Right ventricle myocardium superior (tissue), 1 donor: ENCODE measurements at regions not wholly inside any gene's neighbourhood (a gene's known extent, or its start where the extent isn't known, plus 50 kb on each side); places are given as distances from the start of the nearest gene placed in this dataset.
"Not testable (repeated sequence)": the region's sequence is repeated elsewhere in the genome, so short reads cannot be mapped to it uniquely, and the experiment has no call there.

Source experiments
- ATAC-seq: fragments of 200-7000 bp; cut with Tn5 transposase; one replicate; pipeline ENCODE4 v1.9.1; 2020; ENCODE audit warnings: mild to moderate bottlenecking; ENCODE audit not compliant: poor library complexity
- DNase-seq: peaks from one replicate; pipeline ENCODE4 v3.0.0-alpha.2; 2020
- intact Hi-C: fragments of 100-400 bp; cut with DNase I; formaldehyde crosslinking; loops from one replicate; pipeline ENCODE4 v1.11.2; 2022
- donor health status: DM: no; HTN: yes; CAD: no; lungs with severe emphysema.

- no peak for ATAC-seq
- intact Hi-C loops: no loop called here
- no peak for DNase-seq
Observed at GRCh38 chr6:78192057-78192456, 539.2 kb downstream of the MEI4 start.

- DNase-seq (no peak), ATAC-seq (no peak)
- intact Hi-C loops: no loop called here
Observed at GRCh38 chr6:78199044-78199443, 546.2 kb downstream of the MEI4 start.

DNA sequence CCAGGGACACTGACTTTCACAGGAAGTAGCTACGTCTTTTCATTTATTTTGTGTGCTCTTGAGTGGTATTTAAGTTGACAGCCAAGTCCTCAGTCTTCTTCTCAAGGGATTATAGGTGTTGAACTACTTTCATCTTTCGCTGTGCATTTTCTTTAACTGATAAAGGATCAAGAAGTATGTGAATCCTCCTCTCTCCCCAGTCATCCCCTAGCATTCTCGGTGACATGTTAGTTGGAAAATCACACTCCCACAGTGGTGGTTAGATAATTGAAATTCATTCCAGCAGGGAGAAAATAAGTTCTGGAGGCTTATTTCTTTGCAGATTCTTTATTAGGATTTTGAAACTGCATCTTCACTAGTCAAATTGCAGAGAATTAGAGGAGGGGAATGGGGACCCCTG lies 569.4 kb downstream of the MEI4 start:
- intact Hi-C loops: no loop called here
- no peak for DNase-seq

GRCh38 chr6:78231002-78231401 lies 578.2 kb downstream of the MEI4 start:
- intact Hi-C loops: no loop called here
- ATAC-seq: no peak

More for the DNA sequence above, 569.4 kb downstream of the MEI4 start:
- no peak for ATAC-seq

DNA sequence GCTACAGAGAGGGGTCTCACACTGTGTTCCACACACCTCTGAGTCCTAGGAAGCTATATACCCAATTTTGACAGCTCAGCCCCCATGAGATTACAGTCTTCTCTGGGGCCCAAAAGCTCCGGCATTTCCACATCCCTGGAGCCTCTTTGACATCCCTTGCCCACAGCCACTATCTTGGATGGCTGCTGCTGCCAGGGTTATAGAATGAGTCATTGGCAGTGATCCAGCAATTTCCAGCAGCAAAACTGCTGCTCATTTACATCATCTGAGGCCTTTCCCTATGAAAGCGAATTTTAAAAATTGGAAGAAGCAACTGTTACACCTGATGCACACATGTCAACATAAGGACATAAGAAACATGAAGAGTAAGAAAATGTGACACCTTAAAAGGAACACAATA lies 590.7 kb downstream of the MEI4 start:
- ATAC-seq (no peak), DNase-seq (no peak)
- intact Hi-C loops: no loop called here

More at GRCh38 chr6:78231002-78231401, 578.2 kb downstream of the MEI4 start:
- DNase-seq: no peak

GRCh38 chr6:78251931-78252330 lies 599.1 kb downstream of the MEI4 start:
- intact Hi-C loops: no loop called here
- no peak for ATAC-seq
- DNase-seq: no peak

GRCh38 chr6:78253618-78254017 lies 600.8 kb downstream of the MEI4 start:
- ATAC-seq (no peak), DNase-seq (no peak)
- intact Hi-C loops: no loop called here

DNA sequence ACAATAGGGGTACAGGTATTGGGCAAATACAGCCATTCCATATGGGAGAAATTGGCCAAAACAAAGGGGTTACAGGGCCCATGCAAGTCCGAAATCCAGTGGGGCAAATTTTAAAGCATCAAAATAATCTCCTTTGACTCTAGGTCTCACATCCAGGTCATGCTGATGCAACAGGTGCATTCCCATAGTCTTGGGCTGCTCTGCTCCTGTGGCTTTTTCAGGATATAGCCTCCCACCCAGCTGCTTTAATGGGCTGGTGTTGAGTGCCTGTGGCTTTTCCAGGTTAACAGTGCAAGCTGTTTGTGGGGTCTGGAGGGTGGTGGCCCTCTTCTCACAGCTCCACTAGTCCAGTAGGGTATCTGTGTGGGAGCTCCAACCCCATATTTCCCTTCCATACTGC lies 607.1 kb downstream of the MEI4 start:
- no peak for DNase-seq
- no peak for ATAC-seq
- intact Hi-C loops: no loop called here

- ATAC-seq, DNase-seq, intact Hi-C loops: not testable (repeated sequence)
Observed at GRCh38 chr6:78260427-78260826, 606.9 kb upstream of the IRAK1BP1 start.

- intact Hi-C loops: no loop called here
- no peak for ATAC-seq
Observed at GRCh38 chr6:78268591-78269452, 598.5 kb upstream of the IRAK1BP1 start.

GRCh38 chr6:78300885-78301284 lies 566.5 kb upstream of the IRAK1BP1 start:
- ATAC-seq: no peak
- DNase-seq: no peak
- intact Hi-C loops: no loop called here

More at GRCh38 chr6:78268591-78269452, 598.5 kb upstream of the IRAK1BP1 start:
- no peak for DNase-seq

DNA sequence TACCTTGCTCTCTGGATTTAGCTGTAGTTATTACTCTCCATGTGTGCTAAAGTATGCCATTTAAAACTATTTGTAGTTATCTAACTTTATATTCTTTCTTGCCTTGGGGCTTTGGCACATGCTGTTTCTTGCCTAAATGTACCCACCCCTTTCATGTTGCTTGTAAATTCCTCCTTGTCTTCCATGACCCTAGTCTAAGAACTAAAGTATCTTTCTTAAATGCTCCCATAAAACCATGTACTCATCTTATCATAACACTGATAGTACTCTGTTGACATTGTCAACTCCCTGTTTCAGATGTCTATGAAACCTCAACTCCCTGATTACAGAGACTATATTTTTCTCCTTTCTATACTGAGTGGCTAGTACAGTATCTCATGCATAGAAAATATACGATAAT lies 564.9 kb upstream of the IRAK1BP1 start:
- no peak for ATAC-seq

GRCh38 chr6:78308025-78308424 lies 559.3 kb upstream of the IRAK1BP1 start:
- ATAC-seq: no peak
- no peak for DNase-seq
- intact Hi-C loops: no loop called here

More for the DNA sequence above, 564.9 kb upstream of the IRAK1BP1 start:
- intact Hi-C loops: no loop called here
- no peak for DNase-seq

GRCh38 chr6:78322068-78322845 lies 545.1 kb upstream of the IRAK1BP1 start:
- DNase-seq: no peak
- ATAC-seq: no peak
- intact Hi-C loops: no loop called here

- intact Hi-C loops: no loop called here
- no peak for DNase-seq
- no peak for ATAC-seq
Observed at GRCh38 chr6:78324213-78324612, 543.1 kb upstream of the IRAK1BP1 start.

- ATAC-seq (no peak), DNase-seq (no peak)
- intact Hi-C loops: no loop called here
Observed at GRCh38 chr6:78340755-78341154, 526.6 kb upstream of the IRAK1BP1 start.

DNA sequence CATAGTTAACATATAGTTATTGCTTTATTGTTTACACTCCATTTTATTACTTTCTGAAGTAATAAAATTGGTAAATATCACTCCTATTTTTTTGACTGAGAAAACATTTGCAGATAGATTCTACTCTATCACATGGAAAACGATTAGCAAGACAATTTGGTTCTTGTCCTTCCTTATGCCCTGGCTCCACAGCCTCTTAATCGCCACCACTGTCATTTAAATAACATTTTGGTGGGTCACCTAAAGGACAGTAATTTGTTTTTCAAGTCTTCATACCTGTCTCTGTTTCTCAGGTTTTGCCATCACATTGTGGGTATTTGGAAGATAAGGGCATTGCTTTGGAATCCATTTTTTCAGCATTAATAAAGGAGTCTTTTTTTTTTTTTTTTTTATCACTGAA lies 521.5 kb upstream of the IRAK1BP1 start:
- ATAC-seq: no peak
- intact Hi-C loops: no loop called here
- no peak for DNase-seq

- intact Hi-C loops: no loop called here
- ATAC-seq: no peak
Observed at GRCh38 chr6:78347191-78347916, 520.0 kb upstream of the IRAK1BP1 start.

DNA sequence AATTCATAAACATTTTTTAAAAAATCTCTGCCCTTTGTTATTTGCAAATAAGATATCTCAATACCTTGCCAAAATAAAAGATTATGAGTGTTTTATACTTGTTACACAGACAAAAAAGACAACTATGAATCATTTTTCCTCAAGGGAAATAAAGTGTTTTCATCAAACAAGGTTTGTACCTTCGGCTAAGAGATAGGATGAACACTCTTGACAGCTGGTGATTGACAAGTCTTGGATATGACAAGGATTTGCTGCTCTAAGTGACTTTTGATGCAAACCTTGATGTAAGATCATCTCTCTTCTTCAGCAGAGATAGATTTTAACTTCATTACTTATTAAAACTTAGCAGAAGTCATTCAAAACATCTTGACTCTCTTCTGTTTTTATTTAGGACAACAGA lies 514.3 kb upstream of the IRAK1BP1 start:
- no peak for ATAC-seq
- intact Hi-C loops: no loop called here

More at GRCh38 chr6:78347191-78347916, 520.0 kb upstream of the IRAK1BP1 start:
- DNase-seq: no peak

More for the DNA sequence above, 514.3 kb upstream of the IRAK1BP1 start:
- DNase-seq: no peak
